Erythroblast (primary cell): ENCODE measurements at regions not wholly inside any gene's neighbourhood (a gene's known extent, or its start where the extent isn't known, plus 50 kb on each side); places are given as distances from the start of the nearest gene placed in this dataset.

ENCODE experiments used
- GATA1 ChIP-seq: IDR thresholded peaks from 2 replicates; pipeline ENCODE4 v1.6.1; 2011; ENCODE audit warnings: low read depth, mild to moderate bottlenecking, control low read depth, low read length, moderate library complexity
- POLR2A ChIP-seq: IDR thresholded peaks from 2 replicates; pipeline ENCODE4 v1.6.1; 2011; ENCODE audit warnings: mild to moderate bottlenecking, low read length

DNA sequence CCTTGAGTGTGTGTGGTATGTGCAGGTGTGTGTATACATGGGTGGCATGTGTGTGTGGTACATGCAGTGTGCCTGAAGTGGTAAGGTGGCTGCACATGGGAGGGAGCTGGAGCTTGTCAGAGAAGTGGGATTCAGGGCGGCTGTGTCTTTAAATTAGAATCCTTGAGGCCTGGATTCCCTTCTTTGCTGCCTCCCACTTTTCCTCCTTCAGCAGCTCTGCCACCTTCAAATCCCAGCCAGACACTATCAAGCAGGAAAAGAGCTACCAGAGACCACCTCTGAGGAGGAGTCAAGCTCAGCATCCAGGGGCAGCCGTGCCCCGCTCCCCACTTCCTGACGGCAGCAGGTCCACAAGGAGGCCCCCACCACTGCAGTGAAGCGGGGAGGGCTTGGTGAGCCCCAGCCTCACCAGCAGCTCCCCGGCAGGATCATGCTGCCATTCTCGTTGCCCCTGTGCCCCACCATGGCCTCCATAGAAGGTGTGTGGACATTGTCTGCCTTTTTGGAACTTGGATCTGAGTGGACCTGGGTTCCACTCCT lies 131.0 kb upstream of the MLN start:
- TF ChIP-seq POLR2A (no peak), GATA1 (no peak)
